ENCODE measurements at regions not wholly inside any gene's neighbourhood (a gene's known extent, or its start where the extent isn't known, plus 50 kb on each side); places are given as distances from the start of the nearest gene placed in this dataset.
"Not testable (repeated sequence)": the region's sequence is repeated elsewhere in the genome, so short reads cannot be mapped to it uniquely, and the experiment has no call there.

DNA sequence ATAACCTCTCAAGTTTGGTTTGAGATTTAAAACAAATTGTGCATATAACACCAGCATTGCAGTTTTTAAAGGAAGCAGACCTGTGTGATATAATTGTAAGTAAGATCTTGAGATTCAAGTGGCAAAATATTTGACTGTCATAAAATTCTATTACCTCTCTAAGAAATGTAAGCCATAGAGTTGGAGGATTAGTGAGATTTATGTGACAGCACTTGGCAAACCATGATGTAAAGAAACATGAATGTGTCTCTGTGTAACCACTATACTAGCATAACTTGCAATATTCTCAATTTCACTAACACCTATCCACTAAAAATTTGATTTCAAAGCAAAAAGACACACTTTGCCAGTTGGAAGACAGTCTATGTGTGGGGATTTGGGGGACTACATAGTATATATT, 190.2 kb upstream of the SSTR4 start:
- ChIA-PET POLR2A (no interaction called here), CTCF (no interaction called here)
- no peak for DNase-seq (ENCODE audit: extremely low spot score)
- no peak for TF ChIP-seq SUZ12 (IDR thresholded peaks at IDR 0.05)

DNA sequence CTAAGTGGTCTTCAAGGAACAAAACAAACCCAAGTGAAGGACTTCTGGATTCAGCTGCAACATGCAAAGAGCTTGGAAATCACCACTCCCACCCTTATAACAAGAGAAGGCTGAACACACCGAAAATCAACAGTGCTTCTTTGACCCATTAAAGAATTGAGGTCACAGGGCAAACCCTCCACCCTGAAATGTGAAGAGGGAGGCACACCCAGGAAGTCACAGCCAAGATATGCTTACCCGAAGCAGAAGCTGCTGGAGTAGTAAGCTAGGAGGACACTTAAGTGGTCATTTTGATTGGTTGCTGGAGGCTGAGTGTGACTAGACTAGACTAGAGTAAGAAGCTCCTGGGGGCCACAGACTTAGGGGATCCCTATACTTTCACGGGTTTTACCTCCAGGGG, 188.2 kb upstream of the SSTR4 start:
- TF ChIP-seq BHLHE40 (IDR thresholded peaks at IDR 0.05; ENCODE audit: borderline replicate concordance) (no peak), NFRKB (IDR thresholded peaks at IDR 0.05) (no peak), ARNT (IDR thresholded peaks at IDR 0.05) (no peak), FOXA1 (IDR thresholded peaks at IDR 0.05) (no peak), FOXK2 (IDR thresholded peaks at IDR 0.05) (no peak), ZNF384 (IDR thresholded peaks at IDR 0.05) (no peak), L3MBTL2 (conservative IDR thresholded peaks at IDR 0.05) (no peak), ELF4 (IDR thresholded peaks at IDR 0.05) (no peak), LEF1 (IDR thresholded peaks at IDR 0.05; ENCODE audit: borderline replicate concordance) (no peak), PKNOX1 (IDR thresholded peaks at IDR 0.05) (no peak), SP1 (IDR thresholded peaks at IDR 0.05) (no peak), CTBP1 (IDR thresholded peaks at IDR 0.05; ENCODE audit: borderline replicate concordance) (no peak), HDGF (IDR thresholded peaks at IDR 0.05; ENCODE audit: borderline replicate concordance) (no peak), SUZ12 (IDR thresholded peaks at IDR 0.05) (no peak), FOXM1 (IDR thresholded peaks at IDR 0.05; ENCODE audit: borderline replicate concordance) (no peak)
- CTCF ChIA-PET, result no interaction called here

GRCh38 chr20:22848364-22848763, 186.7 kb upstream of the SSTR4 start:
- TF ChIP-seq NFRKB (IDR thresholded peaks at IDR 0.05), result no peak
- no peak for TF ChIP-seq FOXA1 (IDR thresholded peaks at IDR 0.05)
- POLR2A ChIA-PET, result no interaction called here
- CTCF ChIA-PET, result no interaction called here
- no peak for DNase-seq (ENCODE audit: extremely low spot score)

More for the DNA sequence above, 188.2 kb upstream of the SSTR4 start:
- POLR2A ChIA-PET, result interaction anchor here (0.7 kb wide), 1 partner anchor 503 kb away, joined by 3 read pairs; no protein-coding TSS in a partner anchor
- no peak for DNase-seq (ENCODE audit: extremely low spot score)

DNA sequence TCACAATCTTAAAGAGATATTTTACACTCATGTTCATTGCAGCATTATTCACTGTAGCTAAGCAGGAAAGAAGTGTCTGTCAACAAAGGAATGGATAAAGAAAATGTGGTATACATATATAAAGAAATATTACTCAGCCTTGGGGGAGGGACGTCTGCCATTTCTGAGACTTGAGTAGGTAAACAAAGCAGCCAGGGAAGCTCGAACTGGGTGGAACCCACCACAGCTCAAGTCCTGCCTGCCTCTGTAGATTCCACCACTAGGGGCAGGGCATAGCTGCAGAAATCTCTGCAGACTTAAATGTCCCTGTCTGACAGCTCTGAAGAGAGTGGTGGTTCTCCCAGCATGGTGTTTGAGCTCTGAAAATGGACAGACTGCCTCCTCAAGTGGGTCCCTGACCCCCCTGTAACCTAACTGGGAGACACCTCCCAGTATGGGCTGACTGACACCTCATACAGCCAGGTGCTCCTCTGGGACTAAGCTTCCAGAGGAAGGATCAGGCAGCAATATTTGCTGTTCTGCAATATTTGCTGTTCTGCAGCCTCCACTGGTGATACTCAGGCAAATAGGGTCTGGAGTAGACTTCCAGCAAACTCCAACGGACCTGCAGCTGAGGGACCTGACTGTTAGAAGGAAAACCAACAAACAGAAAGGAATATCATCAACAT, 183.3 kb upstream of the SSTR4 start:
- DNase-seq (ENCODE audit: extremely low spot score); POLR2A ChIA-PET: not testable (repeated sequence)
- CTCF ChIA-PET, result interaction anchor here (0.6 to 2.3 kb wide), 8 partner anchors 8 to 488 kb away, joined by 3 to 7 read pairs (median 4); no protein-coding TSS in a partner anchor

- DNase-seq (ENCODE audit: extremely low spot score), result no peak
- CTCF ChIA-PET, result interaction anchor here (1.0 kb wide), 1 partner anchor 10 kb away, joined by 3 read pairs; no protein-coding TSS in a partner anchor
- POLR2A ChIA-PET, result no interaction called here
- TF ChIP-seq ELF4 (IDR thresholded peaks at IDR 0.05), result no peak
- no peak for TF ChIP-seq PKNOX1 (IDR thresholded peaks at IDR 0.05)
- TF ChIP-seq FOXM1 (IDR thresholded peaks at IDR 0.05; ENCODE audit: borderline replicate concordance), result no peak
- TF ChIP-seq FOXA1 (IDR thresholded peaks at IDR 0.05), result no peak
- TF ChIP-seq ZNF384 (IDR thresholded peaks at IDR 0.05), result no peak
- TF ChIP-seq NFRKB (IDR thresholded peaks at IDR 0.05), result no peak
- TF ChIP-seq SUZ12 (IDR thresholded peaks at IDR 0.05), result no peak
- TF ChIP-seq L3MBTL2 (conservative IDR thresholded peaks at IDR 0.05), result no peak
- TF ChIP-seq ARNT (IDR thresholded peaks at IDR 0.05), result no peak
- no peak for TF ChIP-seq FOXK2 (IDR thresholded peaks at IDR 0.05)
- no peak for TF ChIP-seq HDGF (IDR thresholded peaks at IDR 0.05; ENCODE audit: borderline replicate concordance)
- TF ChIP-seq BHLHE40 (IDR thresholded peaks at IDR 0.05; ENCODE audit: borderline replicate concordance), result no peak
- TF ChIP-seq CTBP1 (IDR thresholded peaks at IDR 0.05; ENCODE audit: borderline replicate concordance), result no peak
- TF ChIP-seq SP1 (IDR thresholded peaks at IDR 0.05), result no peak
- TF ChIP-seq LEF1 (IDR thresholded peaks at IDR 0.05; ENCODE audit: borderline replicate concordance), result no peak
- TF ChIP-seq TARDBP (IDR thresholded peaks at IDR 0.05), result no peak
Observed at GRCh38 chr20:22861231-22861980, 173.7 kb upstream of the SSTR4 start.

DNA sequence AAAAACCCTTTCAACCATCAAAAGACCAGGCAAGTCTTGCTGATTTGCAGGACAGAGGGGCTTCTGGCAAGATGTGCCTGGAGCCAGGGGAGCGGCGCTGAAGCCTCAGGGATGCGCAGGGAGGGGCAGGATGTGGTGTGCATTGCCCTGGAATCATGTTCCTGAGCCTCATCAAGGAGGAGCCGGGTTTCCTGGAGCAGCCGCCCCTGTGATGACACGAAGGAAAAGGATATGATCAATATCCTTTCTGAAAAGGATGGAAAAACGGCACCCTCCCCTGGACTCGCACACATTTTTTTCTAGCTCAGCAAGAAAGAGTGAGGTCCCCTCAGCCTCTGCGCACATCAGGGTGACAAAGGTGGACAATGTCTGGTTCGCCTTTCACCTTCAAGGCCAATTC, 173.1 kb upstream of the SSTR4 start:
- DNase-seq (ENCODE audit: extremely low spot score), result no peak
- TF ChIP-seq ARNT (IDR thresholded peaks at IDR 0.05), result no peak
- no peak for TF ChIP-seq FOXA1 (IDR thresholded peaks at IDR 0.05)
- no peak for TF ChIP-seq L3MBTL2 (conservative IDR thresholded peaks at IDR 0.05)
- no peak for TF ChIP-seq NFRKB (IDR thresholded peaks at IDR 0.05)
- TF ChIP-seq FOXM1 (IDR thresholded peaks at IDR 0.05; ENCODE audit: borderline replicate concordance), result no peak
- TF ChIP-seq CTBP1 (IDR thresholded peaks at IDR 0.05; ENCODE audit: borderline replicate concordance), result no peak
- no peak for TF ChIP-seq FOXK2 (IDR thresholded peaks at IDR 0.05)
- TF ChIP-seq SUZ12 (IDR thresholded peaks at IDR 0.05), result no peak
- TF ChIP-seq ZNF384 (IDR thresholded peaks at IDR 0.05), result no peak
- POLR2A ChIA-PET, result no interaction called here
- CTCF ChIA-PET, result interaction anchor here (1.0 kb wide), 1 partner anchor 10 kb away, joined by 3 read pairs; no protein-coding TSS in a partner anchor

DNA sequence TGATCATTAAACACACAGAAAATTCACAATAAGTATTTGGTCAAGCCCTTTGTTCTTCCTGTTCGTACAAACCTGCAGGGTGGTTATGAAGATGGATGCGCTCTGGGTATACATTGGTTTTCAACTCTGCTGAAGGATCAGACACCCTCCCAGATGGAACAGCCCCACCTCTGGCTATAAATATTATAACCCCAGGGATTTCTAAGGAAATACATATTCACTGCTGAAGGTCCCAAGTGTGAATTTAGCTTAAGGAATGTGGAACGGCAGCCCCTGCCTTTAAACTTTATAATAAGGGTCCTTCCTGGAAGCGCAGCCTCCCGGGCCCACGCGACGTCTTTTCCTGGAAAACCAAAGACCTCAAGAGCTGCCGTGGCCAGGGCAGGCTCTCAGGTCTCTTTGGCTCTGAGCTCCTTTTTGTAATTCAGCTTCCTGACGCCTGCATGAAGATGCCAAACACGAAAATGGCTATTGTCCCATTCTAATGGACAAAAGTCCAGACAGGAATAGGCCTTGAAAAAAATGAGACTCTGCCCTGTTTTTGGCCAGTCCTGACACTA, 172.4 kb upstream of the SSTR4 start:
- ChIA-PET POLR2A (no interaction called here), CTCF (no interaction called here)
- TF ChIP-seq L3MBTL2 (conservative IDR thresholded peaks at IDR 0.05) (no peak), ZNF384 (IDR thresholded peaks at IDR 0.05) (no peak), SP1 (IDR thresholded peaks at IDR 0.05) (no peak), FOXM1 (IDR thresholded peaks at IDR 0.05; ENCODE audit: borderline replicate concordance) (no peak), BHLHE40 (IDR thresholded peaks at IDR 0.05; ENCODE audit: borderline replicate concordance) (no peak), NFRKB (IDR thresholded peaks at IDR 0.05) (no peak), FOXA1 (IDR thresholded peaks at IDR 0.05) (no peak), ELF4 (IDR thresholded peaks at IDR 0.05) (no peak), SUZ12 (IDR thresholded peaks at IDR 0.05) (no peak), FOXK2 (IDR thresholded peaks at IDR 0.05) (no peak), TARDBP (IDR thresholded peaks at IDR 0.05) (no peak), ARNT (IDR thresholded peaks at IDR 0.05) (no peak), CTBP1 (IDR thresholded peaks at IDR 0.05; ENCODE audit: borderline replicate concordance) (no peak), HDGF (IDR thresholded peaks at IDR 0.05; ENCODE audit: borderline replicate concordance) (no peak), PKNOX1 (IDR thresholded peaks at IDR 0.05) (no peak), LEF1 (IDR thresholded peaks at IDR 0.05; ENCODE audit: borderline replicate concordance) (no peak)
- no peak for DNase-seq (ENCODE audit: extremely low spot score)

Measured in HEK293T (cell line).